Parathyroid adenoma (tissue), 2 donors: ENCODE measurements at regions not wholly inside any gene's neighbourhood (a gene's known extent, or its start where the extent isn't known, plus 50 kb on each side); places are given as distances from the start of the nearest gene placed in this dataset.
"Not testable (repeated sequence)": the region's sequence is repeated elsewhere in the genome, so short reads cannot be mapped to it uniquely, and the experiment has no call there.

Experiments used
- H2AFZ ChIP-seq: fragments of 300-600 bp; sonication (generic); one replicate; pipeline ENCODE4 v1.7.0; 2017; ENCODE audit warnings: antibody characterized with exemption, mild to moderate bottlenecking
- H3K27ac ChIP-seq: fragments of 300-600 bp; sonication (generic); one replicate; pipeline ENCODE4 v1.7.0; 2017
- H3K27me3 ChIP-seq: fragments of 300-600 bp; sonication (generic); one replicate; pipeline ENCODE4 v1.7.0; 2017; ENCODE audit warnings: low read length; ENCODE audit not compliant: control insufficient read depth, insufficient read depth
- H3K36me3 ChIP-seq: fragments of 300-600 bp; sonication (generic); one replicate; pipeline ENCODE4 v1.7.0; 2017; ENCODE audit warnings: low read length; ENCODE audit not compliant: control insufficient read depth, insufficient read depth
- H3K4me1 ChIP-seq: fragments of 300-600 bp; sonication (generic); one replicate; pipeline ENCODE4 v1.7.0; 2017; ENCODE audit warnings: control low read depth
- H3K4me2 ChIP-seq: fragments of 300-600 bp; sonication (generic); one replicate; pipeline ENCODE4 v1.7.0; 2017; ENCODE audit warnings: low read length
- H3K4me3 ChIP-seq: fragments of 300-600 bp; sonication (generic); one replicate; pipeline ENCODE4 v1.7.0; 2017; ENCODE audit warnings: low read depth, low read length
- H3K79me2 ChIP-seq: fragments of 300-600 bp; sonication (generic); one replicate; pipeline ENCODE4 v1.7.0; 2017; ENCODE audit warnings: control low read depth
- H3K9ac ChIP-seq: fragments of 300-600 bp; sonication (generic); one replicate; pipeline ENCODE4 v1.7.0; 2017; ENCODE audit warnings: mild to moderate bottlenecking
- H3K9me3 ChIP-seq: fragments of 300-600 bp; sonication (generic); one replicate; pipeline ENCODE4 v1.7.0; 2017; ENCODE audit warnings: low read length; ENCODE audit not compliant: control insufficient read depth
- CTCF ChIP-seq: fragments of 300-600 bp; sonication (generic); IDR thresholded peaks from one replicate; pipeline ENCODE4 v1.7.0; 2017; ENCODE audit warnings: antibody characterized with exemption, mild to moderate bottlenecking
- donor health status: primary hyperparathyroidism.

GRCh38 chr6:44037847-44038542, 89.3 kb downstream of the MRPL14 start:
- H3K27ac ChIP-seq: no peak overlapping the region
- peaks cover 3% of the 10 kb centered on the region for H3K4me1 ChIP-seq
- H3K36me3 ChIP-seq: no peaks in the 10 kb centered on the region

GRCh38 chr6:44037276-44037675, 90.0 kb downstream of the MRPL14 start:
- not testable (repeated sequence) for H3K27ac ChIP-seq, H2AFZ ChIP-seq, H3K79me2 ChIP-seq, H3K36me3 ChIP-seq, H3K4me1 ChIP-seq, H3K9me3 ChIP-seq, H3K4me2 ChIP-seq, H3K9ac ChIP-seq, H3K27me3 ChIP-seq, H3K4me3 ChIP-seq

More at GRCh38 chr6:44037847-44038542, 89.3 kb downstream of the MRPL14 start:
- no peaks in the 10 kb centered on the region for H3K27me3 ChIP-seq
- H3K4me2 ChIP-seq: no peak overlapping the region
- no peaks in the 10 kb centered on the region for H3K79me2 ChIP-seq
- no peak for TF ChIP-seq CTCF
- no peak overlapping the region for H3K9ac ChIP-seq
- no peak overlapping the region for H2AFZ ChIP-seq
- H3K9me3 ChIP-seq: no peaks in the 10 kb centered on the region
- H3K4me3 ChIP-seq: no peak overlapping the region

GRCh38 chr6:44036699-44037101, 90.6 kb downstream of the MRPL14 start:
- peaks cover 3% of the 10 kb centered on the region for H3K4me1 ChIP-seq
- no peak overlapping the region for H3K4me3 ChIP-seq
- H3K27me3 ChIP-seq: no peaks in the 10 kb centered on the region
- no peaks in the 10 kb centered on the region for H3K36me3 ChIP-seq
- H3K9me3 ChIP-seq: no peaks in the 10 kb centered on the region
- H3K79me2 ChIP-seq: no peaks in the 10 kb centered on the region
- no peak overlapping the region for H2AFZ ChIP-seq
- no peak overlapping the region for H3K9ac ChIP-seq
- H3K4me2 ChIP-seq: no peak overlapping the region
- no peak overlapping the region for H3K27ac ChIP-seq
- TF ChIP-seq CTCF: no peak

GRCh38 chr6:44036196-44036595, 91.1 kb downstream of the MRPL14 start:
- H2AFZ ChIP-seq: no peak overlapping the region
- no peaks in the 10 kb centered on the region for H3K27me3 ChIP-seq
- H3K79me2 ChIP-seq: no peaks in the 10 kb centered on the region
- no peak overlapping the region for H3K4me3 ChIP-seq
- H3K9me3 ChIP-seq: no peaks in the 10 kb centered on the region
- H3K9ac ChIP-seq: no peak overlapping the region
- H3K4me2 ChIP-seq: no peak overlapping the region
- H3K4me1 ChIP-seq: no peaks in the 10 kb centered on the region
- no peaks in the 10 kb centered on the region for H3K36me3 ChIP-seq
- no peak overlapping the region for H3K27ac ChIP-seq
- TF ChIP-seq CTCF: no peak

- H3K4me3 ChIP-seq: no peak overlapping the region
- H3K79me2 ChIP-seq: no peaks in the 10 kb centered on the region
- no peak overlapping the region for H2AFZ ChIP-seq
- no peaks in the 10 kb centered on the region for H3K9me3 ChIP-seq
- H3K27ac ChIP-seq: no peak overlapping the region
- no peaks in the 10 kb centered on the region for H3K36me3 ChIP-seq
- H3K9ac ChIP-seq: no peak overlapping the region
- H3K4me1 ChIP-seq: no peaks in the 10 kb centered on the region
- no peak overlapping the region for H3K4me2 ChIP-seq
- no peaks in the 10 kb centered on the region for H3K27me3 ChIP-seq
- no peak for TF ChIP-seq CTCF
These were observed 91.6 kb downstream of the MRPL14 start for GRCh38 chr6:44035621-44036020.
